ENCODE measurements at regions not wholly inside any gene's neighbourhood (a gene's known extent, or its start where the extent isn't known, plus 50 kb on each side); places are given as distances from the start of the nearest gene placed in this dataset.

DNA sequence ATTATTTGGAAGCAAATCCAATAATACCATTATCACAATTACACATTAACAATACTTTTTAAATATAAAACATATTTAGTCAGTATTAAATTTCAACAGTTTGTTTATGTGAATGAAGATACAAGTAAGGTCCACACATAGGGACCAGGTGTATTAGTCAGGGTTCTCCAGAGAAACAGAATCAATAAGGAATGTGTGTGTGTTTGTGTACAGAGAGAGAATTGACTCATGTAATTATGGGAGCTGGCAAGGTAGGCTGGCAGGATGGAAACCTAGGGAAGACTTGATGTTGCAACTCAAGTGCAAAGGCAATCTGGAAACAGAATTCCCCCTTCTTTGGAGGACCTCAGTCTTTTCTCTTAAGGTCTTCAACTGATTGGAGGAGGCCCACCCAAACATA, 123.2 kb upstream of the OTX2 start:
- intact Hi-C loops (cut with DNase I), result no loop called here

GRCh38 chr14:56918849-56919574, 108.7 kb upstream of the OTX2 start:
- H3K9ac ChIP-seq (ENCODE audit: low read depth in 2 of 2, low read length in 2 of 2), result no peak overlapping the region
- DNase-seq, result no peak
- H3K27ac ChIP-seq, result no peak overlapping the region
- H3K9me3 ChIP-seq, result no peaks in the 10 kb centered on the region
- no peak overlapping the region for H3K4me3 ChIP-seq
- no peaks in the 10 kb centered on the region for H3K36me3 ChIP-seq
- no peaks in the 10 kb centered on the region for H3K27me3 ChIP-seq
- no peak for TF ChIP-seq CTCF (IDR thresholded peaks at IDR 0.05)
- intact Hi-C loops (cut with DNase I), result no loop called here
- H3K4me1 ChIP-seq, result no peaks in the 10 kb centered on the region

More for the DNA sequence above, 123.2 kb upstream of the OTX2 start:
- H3K36me3 ChIP-seq, result no peaks in the 10 kb centered on the region
- TF ChIP-seq CTCF (IDR thresholded peaks at IDR 0.05), result no peak
- H3K9ac ChIP-seq (ENCODE audit: low read depth in 2 of 2, low read length in 2 of 2), result no peak overlapping the region
- no peak overlapping the region for H3K27ac ChIP-seq
- no peaks in the 10 kb centered on the region for H3K9me3 ChIP-seq
- DNase-seq, result no peak
- no peaks in the 10 kb centered on the region for H3K4me1 ChIP-seq
- no peak overlapping the region for H3K4me3 ChIP-seq
- H3K27me3 ChIP-seq, result no peaks in the 10 kb centered on the region

- Histone ChIP-seq H3K27me3 (no peaks in the 10 kb centered on the region), H3K4me1 (no peaks in the 10 kb centered on the region), H3K9ac (ENCODE audit: low read depth in 2 of 2, low read length in 2 of 2) (no peak overlapping the region), H3K27ac (no peak overlapping the region), H3K36me3 (no peaks in the 10 kb centered on the region), H3K9me3 (no peaks in the 10 kb centered on the region), H3K4me3 (no peak overlapping the region)
- intact Hi-C loops (cut with DNase I), result no loop called here
- no peak for DNase-seq
- TF ChIP-seq CTCF (IDR thresholded peaks at IDR 0.05), result no peak
Measured at GRCh38 chr14:56905282-56905681, 95.0 kb upstream of the OTX2 start.

DNA sequence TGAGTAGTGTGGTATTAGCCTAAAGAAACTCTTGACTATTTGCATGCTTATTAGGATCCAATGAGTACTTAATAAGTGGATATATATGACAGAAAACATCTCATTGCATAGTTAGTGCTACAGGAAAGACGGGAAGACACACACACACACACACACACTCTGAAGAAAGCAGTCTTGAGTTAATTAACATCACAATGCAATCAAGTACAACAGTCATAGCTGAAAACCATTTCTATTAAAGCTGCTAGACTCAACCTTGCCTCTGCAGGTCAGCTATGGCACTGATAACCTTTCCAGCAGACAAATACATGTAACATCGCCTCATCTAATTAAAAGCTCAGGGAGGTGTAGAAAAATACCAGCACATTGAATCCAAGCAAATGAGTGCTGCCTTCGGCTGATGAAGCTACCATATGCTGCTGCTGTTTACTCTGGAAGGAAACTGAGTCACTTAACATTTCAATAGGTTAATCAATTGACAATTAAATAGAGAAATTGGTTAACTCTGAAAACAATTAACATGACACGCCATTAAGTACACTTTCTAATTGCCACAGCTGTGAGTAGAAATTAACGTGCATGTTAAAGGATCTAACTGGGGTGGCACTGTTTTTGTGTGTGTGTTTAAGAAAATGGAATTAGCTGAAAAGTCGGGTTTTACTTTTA, 93.2 kb upstream of the OTX2 start:
- TF ChIP-seq CTCF (IDR thresholded peaks at IDR 0.05), result no peak
- H3K4me3 ChIP-seq, result no peak overlapping the region
- H3K4me1 ChIP-seq, result no peaks in the 10 kb centered on the region
- H3K27ac ChIP-seq, result no peak overlapping the region
- H3K27me3 ChIP-seq, result no peaks in the 10 kb centered on the region
- intact Hi-C loops (cut with DNase I), result no loop called here
- H3K36me3 ChIP-seq, result no peaks in the 10 kb centered on the region
- DNase-seq, result no peak
- H3K9me3 ChIP-seq, result no peaks in the 10 kb centered on the region
- no peak overlapping the region for H3K9ac ChIP-seq (ENCODE audit: low read depth in 2 of 2, low read length in 2 of 2)

DNA sequence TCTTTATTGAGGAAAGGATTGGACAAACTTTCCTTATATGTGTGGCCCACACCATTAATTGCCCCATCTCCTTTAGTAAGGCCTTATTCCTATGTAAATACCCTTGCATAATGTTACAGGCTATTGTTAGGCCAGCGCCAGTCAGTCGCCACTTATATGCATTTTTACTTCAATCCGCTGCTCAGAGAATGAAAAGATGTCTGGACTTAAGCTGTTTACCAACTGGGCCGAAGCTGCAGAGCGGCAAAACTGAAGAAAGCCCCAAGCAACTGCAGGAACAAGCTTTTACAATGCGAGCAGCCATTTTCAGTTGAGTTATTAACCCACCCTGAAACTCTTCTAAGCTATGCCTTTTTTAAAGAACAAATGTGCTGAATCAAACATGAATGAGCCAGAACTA, 92.1 kb upstream of the OTX2 start:
- H3K9ac ChIP-seq (ENCODE audit: low read depth in 2 of 2, low read length in 2 of 2), result no peak overlapping the region
- no peak overlapping the region for H3K27ac ChIP-seq
- no peak for TF ChIP-seq CTCF (IDR thresholded peaks at IDR 0.05)
- H3K9me3 ChIP-seq, result no peaks in the 10 kb centered on the region
- H3K36me3 ChIP-seq, result no peaks in the 10 kb centered on the region
- no peaks in the 10 kb centered on the region for H3K27me3 ChIP-seq
- no peak for DNase-seq
- intact Hi-C loops (cut with DNase I), result no loop called here
- H3K4me1 ChIP-seq, result no peaks in the 10 kb centered on the region
- H3K4me3 ChIP-seq, result no peak overlapping the region
